GM12872 (cell line): ENCODE measurements at regions not wholly inside any gene's neighbourhood (a gene's known extent, or its start where the extent isn't known, plus 50 kb on each side); places are given as distances from the start of the nearest gene placed in this dataset.

ENCODE experiments used
- TF ChIP-seq, protein P1 (sequence below): IDR thresholded peaks from 3 replicates; pipeline ENCODE4 v1.5.1; 2011; ENCODE audit warnings: low read depth, mild to moderate bottlenecking, low read length, moderate library complexity; ENCODE audit not compliant: insufficient read depth

DNA sequence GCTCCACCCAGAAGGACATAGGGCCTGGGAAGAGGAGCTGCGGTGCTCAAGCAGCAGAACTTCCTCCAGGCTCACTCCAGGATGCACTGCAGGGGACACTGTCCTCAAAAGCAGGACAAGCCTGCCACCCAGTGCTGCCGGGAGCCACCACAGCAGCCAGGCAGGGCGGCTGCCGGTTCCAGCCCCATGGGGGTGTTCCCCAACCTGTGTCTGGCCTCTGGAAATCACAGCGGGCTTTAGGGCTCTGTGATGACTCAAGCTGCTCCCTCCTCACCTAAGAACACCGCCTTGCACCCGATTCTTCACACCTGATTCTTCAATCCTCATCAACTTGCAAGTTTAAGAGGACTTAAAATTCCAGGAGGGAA is 71.9 kb upstream of the SLC6A11 start:
- TF ChIP-seq, protein P1, sequence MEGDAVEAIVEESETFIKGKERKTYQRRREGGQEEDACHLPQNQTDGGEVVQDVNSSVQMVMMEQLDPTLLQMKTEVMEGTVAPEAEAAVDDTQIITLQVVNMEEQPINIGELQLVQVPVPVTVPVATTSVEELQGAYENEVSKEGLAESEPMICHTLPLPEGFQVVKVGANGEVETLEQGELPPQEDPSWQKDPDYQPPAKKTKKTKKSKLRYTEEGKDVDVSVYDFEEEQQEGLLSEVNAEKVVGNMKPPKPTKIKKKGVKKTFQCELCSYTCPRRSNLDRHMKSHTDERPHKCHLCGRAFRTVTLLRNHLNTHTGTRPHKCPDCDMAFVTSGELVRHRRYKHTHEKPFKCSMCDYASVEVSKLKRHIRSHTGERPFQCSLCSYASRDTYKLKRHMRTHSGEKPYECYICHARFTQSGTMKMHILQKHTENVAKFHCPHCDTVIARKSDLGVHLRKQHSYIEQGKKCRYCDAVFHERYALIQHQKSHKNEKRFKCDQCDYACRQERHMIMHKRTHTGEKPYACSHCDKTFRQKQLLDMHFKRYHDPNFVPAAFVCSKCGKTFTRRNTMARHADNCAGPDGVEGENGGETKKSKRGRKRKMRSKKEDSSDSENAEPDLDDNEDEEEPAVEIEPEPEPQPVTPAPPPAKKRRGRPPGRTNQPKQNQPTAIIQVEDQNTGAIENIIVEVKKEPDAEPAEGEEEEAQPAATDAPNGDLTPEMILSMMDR: no peak

GRCh38 chr3:10745392-10745791 is 70.6 kb upstream of the SLC6A11 start:
- TF ChIP-seq, protein P1: no peak

DNA sequence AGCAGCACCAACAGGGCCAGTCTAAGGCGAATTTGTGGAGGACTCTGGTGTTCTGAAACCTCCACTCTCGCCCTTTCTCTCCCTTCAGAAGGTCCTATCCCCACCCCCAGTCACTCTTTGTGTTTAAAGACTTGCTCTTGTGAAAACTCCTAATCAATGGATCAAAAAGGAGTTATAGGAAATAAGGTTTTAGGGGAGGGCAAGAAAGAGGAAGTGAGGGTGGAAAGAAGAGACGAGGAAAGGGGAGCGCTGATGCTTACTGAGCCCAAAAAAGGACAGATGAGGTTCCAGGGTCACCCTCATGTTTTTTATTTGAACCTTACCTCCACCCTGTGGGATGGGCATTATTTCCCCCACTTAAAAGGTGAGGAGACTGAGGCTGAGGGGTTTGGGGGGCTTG is 70.0 kb upstream of the SLC6A11 start:
- TF ChIP-seq, protein P1: no peak

GRCh38 chr3:10746684-10747083 is 69.3 kb upstream of the SLC6A11 start:
- TF ChIP-seq, protein P1: no peak

GRCh38 chr3:10747341-10747740 is 68.7 kb upstream of the SLC6A11 start:
- TF ChIP-seq, protein P1: no peak

GRCh38 chr3:10748040-10748439 is 68.0 kb upstream of the SLC6A11 start:
- TF ChIP-seq, protein P1: no peak

DNA sequence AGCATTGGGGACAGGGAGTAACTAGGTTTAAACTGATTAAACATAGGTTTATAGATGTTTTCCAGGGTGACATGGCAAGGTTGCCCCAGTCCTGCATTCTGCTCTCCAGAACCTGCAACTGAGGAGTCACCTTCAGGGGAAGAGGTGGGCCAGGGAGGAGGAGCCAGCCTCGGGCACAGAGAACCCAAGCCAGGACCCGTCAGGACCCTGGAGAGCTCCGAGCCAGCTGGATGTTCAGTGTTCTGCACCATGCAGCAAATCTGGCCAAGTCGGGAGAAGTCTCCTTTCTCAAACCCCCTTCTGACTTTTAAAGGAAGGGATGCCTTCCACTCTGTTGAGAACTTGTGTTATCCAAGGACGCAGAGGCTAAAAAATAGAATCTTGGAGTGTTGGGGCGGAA is 62.1 kb upstream of the SLC6A11 start:
- TF ChIP-seq, protein P1: no peak

GRCh38 chr3:10756546-10756945 is 59.5 kb upstream of the SLC6A11 start:
- TF ChIP-seq, protein P1: no peak
